GM21423 (cell line): ENCODE measurements at regions not wholly inside any gene's neighbourhood (a gene's known extent, or its start where the extent isn't known, plus 50 kb on each side); places are given as distances from the start of the nearest gene placed in this dataset.

Experiments used
- ATAC-seq: cut with Tn5 transposase; IDR thresholded peaks from one replicate; pipeline ENCODE4 v1.9.1; 2021; ENCODE audit warnings: mild to moderate bottlenecking, moderate library complexity; ENCODE audit not compliant: unreplicated experiment

DNA sequence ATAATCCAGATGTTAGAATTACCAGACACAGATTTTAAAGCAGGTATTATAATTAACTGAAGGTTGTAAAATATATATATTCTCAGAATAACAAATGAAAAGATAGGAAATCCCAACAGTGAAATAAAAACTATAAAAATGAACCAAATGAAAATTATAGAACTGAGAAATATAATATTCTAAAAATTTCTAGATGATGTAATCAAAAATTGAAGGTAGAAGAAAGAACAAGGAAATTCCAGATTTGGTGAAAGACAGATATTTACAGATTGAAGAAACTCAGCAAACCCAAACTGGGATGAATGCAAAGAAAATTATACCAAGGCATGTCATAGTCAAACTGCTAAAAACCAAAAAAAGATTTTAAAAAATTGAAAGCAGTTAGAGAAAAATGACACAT, 729.4 kb downstream of the MATN1 start:
- no peak for ATAC-seq

DNA sequence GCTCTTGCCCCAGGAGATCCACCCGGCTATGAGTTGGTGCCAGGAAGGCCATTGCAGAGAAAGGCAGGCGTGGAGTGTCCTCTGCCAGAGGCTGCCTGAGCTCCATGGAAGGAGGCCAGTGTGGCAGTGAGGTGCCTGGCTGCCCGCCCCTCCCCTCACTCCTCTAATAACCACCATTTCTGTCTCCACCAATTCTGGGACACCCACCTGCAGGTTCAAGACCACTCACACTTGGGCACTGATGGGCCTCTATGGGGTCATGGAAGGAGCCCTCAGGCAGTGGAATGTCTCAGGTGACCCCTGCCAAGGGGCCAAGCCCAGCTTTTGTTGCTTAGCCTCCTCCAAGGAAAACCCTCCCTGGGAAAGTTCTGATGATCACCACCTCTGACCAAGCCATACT, 731.6 kb downstream of the MATN1 start:
- no peak for ATAC-seq

DNA sequence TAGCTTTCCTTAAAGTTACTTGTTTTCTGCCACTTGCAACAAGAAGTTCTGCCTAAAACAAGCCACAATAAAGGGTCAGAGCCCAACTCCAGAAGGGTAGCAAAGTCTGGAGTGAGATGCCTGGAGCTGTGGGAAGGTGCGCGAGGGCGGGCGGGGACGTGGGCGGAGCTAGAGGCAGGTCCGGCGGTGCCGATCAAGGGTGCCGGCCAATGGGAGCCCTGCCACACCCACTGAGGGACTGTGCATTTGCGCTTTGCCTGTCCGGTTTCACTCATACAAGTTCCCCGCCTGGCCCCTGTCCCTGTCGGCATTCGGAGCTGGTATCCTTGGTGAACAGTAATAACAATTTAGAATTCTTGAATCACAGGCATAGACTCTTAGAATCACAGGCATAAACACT, 732.4 kb downstream of the MATN1 start:
- ATAC-seq, result no peak

DNA sequence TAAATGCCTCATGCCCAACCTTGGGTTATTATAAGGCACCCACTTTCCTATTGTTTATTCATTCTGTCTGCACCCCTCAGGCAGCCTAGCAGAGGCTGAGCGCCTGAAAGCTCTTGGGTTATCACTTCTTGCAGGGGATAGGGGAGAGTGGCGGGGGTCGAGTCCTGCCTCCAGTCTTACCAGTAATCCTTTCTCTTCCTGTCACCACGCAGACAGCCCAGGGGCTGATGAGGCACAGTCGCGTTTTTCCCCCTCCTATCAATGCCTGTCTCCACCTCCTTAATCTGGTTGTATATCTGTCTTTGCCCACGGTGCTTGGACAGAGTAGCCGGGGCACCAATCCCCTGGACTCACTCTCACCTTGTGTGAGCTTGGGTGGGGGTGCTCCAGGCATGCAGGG, 733.1 kb downstream of the MATN1 start:
- no peak for ATAC-seq

DNA sequence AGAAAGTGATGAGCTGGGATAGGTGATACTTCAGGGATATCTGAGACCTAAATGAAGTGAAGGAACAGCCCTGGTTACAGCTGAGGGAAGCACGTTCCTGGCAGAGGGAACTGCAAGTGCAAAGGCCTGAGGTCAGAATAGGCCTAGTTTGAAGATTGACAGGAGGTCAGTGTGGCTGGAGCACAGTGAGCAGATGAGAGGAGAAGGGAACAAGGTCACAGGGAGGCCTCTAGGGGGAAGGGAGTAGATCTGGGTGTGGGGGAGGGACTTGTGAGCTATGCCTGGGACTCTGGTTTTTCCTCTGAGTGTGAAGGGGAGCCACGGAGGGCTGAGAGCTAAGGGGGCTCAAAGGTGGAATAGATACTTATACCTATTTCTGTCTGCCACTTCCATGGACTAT, 736.4 kb downstream of the MATN1 start:
- ATAC-seq, result no peak

DNA sequence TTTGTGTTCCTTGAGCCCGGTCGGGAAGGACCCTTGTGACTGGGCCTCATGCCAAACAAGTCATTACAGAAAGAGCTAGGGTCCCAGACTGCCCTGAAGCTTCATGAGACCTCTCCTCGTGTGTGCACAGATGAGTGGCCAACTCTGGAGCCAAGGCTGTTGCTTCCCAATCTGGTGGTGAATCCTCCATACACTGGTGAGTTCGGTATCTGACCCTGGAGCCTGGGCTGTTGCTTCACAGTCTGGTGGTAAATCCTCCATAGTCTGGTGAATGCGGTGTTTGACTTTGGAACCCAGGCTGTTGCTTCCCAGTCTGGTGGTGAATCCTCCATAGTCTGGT, 737.8 kb downstream of the MATN1 start:
- ATAC-seq, result no peak

DNA sequence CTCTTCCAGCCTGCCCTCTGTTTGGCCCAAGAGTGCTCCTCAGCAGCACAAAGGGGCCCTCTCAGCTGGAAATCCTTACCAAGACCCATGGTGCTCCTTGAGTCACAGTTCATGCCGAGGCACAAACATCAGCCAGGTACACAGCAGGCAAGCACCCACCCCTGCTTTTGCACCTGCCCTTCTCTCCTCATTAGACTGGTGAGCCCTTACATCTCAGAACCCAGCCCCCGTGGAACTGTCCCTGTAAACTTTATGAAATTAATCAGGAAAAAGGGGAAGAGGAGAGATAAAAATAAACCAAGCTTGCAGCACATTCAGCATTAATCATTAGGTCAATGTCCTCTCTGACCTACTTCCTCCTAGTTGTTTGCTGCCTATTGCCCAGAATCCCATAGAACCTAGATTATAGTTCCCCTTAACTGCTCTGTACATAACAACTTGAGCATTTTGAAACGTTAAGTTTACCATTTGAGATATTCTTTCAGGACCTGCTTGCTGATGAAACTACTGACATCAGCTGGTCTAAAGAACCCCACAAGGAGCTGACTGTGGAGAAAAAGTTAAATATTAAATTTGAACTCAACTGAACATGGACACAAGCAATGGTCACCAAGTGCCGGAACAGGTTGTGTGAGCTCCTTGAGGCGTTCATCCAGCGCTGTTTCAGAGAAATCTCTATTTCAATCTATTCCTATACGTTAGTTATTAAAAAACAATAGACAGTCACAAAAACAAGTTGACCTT, 738.4 kb downstream of the MATN1 start:
- no peak for ATAC-seq

DNA sequence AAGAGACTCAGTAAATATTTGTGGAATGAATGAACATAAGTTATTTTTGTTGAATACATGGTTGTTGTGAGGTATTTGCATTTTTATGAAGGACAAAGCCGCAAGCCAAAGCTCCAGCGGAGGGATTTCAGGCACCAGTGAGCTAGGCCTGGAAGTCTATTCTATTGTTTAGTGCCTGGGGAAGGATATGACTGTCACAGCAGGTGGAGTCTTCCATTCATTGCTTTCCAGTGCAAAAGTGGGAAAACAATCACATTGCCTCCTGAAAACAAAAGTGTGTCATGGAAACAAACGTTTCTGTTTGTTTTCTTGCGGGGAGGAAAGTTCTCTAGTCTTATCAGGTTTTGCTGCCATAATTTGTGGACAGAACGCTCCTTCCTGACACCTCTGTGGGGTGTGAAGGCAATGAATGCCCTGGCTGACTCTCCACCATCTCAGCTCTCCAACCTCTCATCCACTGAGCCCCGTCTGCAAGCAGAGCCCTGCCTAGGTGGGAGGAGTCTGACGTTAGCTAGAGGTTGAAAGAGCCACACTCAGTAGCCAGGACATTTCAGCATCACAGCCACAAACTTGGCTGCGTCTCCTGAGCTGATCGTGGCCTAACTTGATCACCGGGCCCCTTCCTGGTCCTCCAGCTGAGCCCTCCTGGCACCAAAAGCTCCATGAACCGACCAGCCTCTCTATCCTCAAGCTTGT, 739.1 kb downstream of the MATN1 start:
- no peak for ATAC-seq

DNA sequence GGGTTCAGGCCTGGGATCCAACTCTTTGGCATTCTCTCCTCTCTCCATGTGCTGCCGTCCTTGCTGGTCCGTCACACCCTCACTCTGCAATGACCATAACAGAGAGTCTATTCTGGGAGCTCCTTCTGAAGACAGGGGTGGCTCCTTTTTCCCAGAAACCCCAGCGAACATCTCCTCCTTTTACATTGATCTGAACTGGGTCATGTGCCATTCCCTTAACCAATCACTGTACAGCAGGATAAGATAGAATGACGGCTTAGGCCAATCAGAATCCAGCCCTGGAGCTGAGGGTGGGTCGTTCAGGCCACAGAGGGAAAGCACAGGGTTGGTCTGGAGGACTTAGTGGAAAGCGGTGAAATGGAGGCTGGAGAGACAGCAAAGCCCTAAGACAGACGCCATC, 740.1 kb downstream of the MATN1 start:
- ATAC-seq, result no peak

DNA sequence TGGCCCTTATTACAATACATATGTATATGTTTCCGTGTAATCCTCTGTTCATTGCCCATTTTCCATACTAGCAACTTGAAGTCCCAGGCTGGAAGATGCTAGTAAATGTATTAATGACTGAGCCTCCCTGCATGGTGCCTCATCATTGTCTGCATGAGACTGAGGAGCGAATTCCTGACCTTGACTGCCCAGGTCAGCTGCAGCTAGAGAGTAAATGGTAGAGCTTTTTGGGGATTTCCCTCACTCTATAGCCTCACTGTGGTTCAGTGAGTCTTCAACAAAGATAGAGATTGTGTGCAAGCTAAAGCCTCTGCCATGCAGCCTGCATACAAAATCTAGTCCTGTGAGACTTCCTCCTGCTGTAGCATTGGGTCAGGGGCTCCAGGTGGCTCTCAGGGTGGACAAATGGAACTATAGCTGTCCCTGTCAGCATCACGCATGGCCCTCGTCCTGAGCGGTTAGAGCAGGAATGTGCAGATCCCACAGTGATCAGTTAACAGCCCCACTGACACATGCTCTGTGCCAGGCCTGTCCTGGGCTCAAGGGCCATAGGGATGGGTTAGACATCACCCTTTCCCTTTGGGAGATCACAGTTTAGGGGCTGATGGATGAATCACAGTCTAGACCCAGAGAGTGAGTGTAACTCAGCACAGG, 741.7 kb downstream of the MATN1 start:
- ATAC-seq, result no peak

DNA sequence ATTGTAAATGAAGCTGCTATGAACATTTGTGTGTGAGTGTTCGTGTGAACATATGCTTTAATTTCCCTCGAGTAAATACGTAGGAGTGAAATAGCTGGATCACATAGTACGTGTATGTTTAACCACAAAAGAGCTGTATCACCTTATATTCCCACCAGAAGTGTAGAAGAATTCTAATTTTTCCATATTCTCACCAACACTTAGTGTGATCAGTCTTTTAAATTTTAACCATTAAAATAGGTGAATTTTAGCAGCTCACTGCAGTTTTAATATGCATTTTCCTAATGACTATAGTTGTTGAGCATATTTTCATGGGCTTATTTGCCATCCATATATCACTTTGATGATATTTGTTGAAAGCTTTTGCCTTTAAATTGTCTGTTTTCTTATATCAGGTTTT, 741.2 kb downstream of the PTPRU start:
- ATAC-seq, result no peak

DNA sequence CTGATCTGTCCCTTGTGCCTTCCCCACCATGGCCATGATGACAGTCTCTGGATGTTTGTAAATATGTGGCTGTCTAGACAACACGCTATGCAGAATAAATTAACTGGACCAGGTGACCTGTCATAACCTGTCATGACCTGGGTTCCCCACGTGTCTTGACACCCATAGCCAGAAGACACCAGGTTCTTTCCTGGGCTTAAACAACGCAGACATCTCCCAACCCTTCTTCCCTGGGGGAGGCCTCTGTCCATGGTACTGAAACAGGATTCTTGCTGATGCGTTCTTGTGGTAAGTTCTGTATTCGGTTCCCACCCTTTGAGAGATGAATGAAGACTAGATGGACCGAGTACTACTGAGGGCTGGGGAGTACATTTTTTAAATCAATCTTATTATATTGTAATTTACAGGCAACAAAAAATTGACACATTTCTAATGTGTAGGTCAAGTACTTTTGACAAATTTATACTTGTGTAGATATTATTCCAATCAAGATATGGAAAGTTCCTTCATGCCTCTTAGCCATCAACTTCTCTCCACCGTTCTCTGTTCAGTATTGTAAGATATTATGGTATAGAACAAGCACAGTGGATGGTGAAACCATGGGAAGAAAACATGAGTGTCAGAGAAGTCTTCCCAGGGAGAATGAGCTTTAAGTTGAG, 738.8 kb downstream of the PTPRU start:
- no peak for ATAC-seq

DNA sequence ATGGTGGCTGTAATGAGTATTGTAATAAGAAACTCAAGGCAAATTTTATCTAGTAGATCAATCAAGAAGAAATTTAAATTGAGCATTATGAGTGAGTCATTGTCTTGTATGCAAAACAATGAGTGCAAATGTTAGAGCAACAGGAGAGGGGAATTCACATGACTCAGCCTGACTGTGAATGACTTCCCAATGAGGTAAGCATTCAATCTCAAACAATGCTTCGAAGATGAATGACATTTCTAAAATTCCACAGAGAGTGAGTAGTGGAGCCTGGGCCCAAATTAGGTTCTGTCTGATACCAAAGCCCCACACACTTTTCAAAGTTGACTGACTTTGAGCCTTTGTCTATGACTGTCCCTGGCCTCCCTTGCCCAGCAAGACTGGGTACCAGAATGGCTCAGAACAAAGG, 738.0 kb downstream of the PTPRU start:
- ATAC-seq, result no peak

DNA sequence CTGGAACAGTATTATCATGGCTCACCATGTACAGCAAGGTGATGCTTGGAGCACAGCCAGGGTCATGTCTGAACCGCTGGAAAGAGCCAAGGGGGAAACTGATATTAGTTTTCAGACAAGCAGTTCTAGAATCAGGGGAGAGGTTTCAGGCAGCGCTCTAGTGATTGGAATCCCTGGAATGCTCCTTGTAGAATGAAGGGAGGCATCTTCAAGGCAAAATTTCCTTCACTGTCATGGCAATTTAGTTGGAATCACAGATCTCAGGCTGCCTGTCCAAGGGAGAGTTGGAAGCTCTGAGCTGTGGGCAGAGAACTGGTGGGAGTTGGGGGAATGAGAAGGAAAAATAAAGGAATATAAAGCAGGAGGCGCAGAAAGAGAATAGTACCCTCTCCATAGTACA, 737.1 kb downstream of the PTPRU start:
- ATAC-seq, result no peak

DNA sequence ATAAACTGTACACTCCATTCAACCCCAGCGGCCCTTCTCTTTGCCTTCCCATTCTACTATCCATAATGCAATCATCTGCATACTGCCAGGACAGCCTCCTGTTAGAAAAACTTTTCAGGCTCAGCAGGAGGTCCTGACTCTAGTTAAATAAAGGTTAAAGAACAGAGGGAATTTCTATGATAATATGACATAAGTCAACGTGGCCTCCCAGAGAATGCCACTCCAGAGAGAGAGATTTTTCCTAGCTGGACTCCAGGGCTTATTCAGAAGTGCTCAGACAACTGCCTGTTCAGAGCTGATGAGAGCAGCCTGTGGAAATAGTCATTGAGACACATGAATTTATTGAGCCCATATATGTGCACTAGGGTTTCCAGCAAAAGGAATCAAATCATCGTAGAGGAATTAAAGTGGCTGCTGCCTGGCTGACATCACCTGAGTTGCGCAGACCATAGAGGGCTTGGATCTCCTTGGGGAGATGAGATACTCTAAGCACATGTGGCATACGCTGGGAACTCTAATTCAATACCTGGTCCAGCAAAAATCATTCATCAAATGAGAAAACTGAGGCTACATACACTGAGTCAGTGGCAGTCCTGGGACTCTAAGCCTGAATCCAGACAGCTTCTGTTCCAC, 736.2 kb downstream of the PTPRU start:
- no peak for ATAC-seq

DNA sequence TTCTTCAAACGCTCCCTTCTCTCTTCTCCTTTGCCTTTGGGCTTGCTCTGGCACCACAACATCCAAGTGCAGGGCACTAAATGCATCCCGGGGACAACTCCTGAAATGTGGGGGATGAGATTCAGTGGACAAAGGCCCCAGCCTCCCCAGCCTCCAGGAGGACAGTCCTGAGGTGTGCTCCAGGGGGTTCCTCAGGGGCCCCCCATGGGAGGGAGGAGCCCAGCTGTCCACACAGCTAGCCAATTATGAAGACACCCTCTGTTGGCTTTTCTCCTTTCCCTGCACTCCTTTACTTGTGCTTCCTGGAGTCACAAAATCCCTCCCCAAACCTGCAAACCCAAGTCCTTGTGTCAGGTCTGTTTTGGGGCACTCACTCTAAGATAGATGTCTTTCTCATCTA, 735.4 kb downstream of the PTPRU start:
- no peak for ATAC-seq

DNA sequence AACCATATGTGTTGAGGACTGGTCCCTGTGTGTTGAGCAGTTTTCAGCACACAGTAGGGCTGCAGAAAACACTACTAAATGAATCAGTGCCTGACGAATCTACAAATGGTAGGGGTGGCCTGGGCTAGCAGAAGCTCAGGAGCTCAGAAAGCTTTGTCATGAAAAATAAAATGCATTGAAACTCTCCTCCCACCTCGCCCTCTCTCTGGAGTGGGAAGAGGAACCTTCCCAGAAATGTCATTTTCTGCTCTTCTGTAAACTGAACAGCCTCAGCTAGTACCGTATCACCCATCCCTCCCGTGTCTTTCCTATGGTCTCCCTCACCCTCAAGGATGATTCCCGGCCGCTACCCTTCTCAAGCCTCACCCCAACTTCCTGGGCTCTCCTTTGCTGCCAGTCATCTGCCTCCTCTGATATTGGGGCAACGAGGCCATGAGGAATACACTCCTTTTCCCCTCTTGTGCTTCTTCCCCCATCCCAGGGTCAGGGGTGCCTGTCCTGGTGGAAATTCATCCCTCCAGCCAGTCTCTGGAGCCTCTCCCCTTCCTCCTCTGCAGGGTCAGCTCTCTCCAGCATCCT, 734.5 kb downstream of the PTPRU start:
- ATAC-seq, result no peak

DNA sequence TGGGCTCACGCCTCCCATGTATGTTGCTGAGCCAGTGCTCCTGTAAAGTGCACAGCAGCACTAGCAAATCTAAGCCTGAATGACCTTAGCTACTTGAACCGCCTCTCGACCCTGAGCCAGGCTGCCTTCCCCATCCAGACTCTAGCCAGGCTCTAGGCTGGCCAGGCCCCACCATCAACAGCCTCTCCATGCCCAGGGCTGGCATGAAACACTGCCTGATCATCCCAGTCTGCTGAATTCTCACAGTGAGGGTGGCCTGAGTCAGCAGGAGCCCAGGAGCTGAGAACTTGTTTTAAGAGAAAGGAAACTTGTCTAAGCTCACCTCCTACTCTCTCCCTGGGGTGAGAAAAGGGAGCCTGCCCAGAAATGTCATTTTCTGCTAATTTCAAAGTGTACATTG, 733.3 kb downstream of the PTPRU start:
- ATAC-seq, result no peak

DNA sequence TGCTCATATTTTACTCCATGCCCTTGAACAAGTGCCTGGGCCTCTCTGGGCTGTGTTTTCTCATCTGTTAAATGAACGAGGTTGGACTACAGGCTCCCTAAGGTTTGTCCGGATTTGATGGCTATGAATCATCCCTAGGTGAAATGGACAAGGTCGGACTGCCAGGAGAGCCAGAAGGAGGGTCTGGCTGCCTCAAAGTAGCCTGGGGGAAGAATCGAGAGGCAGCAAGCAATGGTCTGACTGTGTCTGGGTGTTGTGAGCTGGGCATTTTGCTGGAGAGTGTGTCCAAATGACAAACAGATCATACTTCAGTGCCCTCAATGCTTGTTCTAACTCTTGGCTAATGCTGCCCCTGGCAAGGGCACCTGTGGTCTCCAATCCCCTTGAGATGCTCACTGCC, 730.9 kb downstream of the PTPRU start:
- no peak for ATAC-seq

DNA sequence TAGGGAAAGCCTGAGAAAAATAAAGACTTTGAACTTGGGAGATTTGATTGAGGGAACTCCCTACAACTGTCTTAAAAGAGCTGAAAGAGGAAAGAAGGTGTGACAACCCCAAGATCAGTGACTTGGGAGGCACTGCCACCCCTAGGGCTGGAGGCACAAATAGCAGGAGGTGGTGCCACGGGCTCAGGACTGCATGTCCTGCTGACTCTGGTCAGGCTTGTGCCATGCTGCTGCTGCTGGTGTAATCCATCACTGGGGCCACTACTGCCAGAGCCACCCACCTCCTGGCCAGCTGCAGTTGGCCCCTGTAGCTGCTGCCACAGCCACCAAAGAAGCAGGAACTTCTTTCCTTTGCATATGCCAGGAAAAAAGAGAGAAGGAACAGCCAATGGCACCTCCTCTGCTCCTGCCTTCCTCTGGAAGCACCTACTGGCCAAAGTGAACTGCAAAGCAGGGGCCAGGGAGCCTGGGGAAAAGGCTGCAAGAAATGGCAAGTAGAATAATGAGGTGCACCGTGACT, 730.3 kb downstream of the PTPRU start:
- ATAC-seq, result no peak
